ENCODE measurements at regions not wholly inside any gene's neighbourhood (a gene's known extent, or its start where the extent isn't known, plus 50 kb on each side); places are given as distances from the start of the nearest gene placed in this dataset.

GRCh38 chr7:156223935-156224832, 411.9 kb upstream of the SHH start:
- 65 to 74% (median 67%) methylated on average over 9 to 10 of the region's 10 CpGs for WGBS, 5 donors

DNA sequence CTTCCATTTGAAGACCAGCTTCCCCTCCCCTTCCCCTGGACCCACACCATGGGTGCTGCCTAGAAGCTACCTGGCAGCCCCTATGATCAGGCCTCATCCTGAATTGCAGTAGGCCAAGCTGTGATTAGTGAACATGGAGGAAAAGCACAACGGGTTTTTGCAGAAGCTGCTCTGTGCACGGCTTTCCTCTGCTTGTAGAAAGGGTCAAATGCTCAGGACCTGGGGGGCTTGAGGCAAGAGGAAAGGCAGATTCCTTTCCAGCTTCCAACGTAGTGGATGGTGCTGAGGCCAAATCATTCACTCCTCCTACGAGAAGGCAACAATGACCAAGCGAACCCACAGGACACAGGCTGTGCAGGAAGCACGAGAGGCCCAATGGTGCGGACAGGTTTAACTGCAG, 410.3 kb upstream of the SHH start:
- DNase-seq: no peak
- Histone ChIP-seq H3K9me3 (peaks cover 0 to 18% (median 8%) of the 10 kb centered on the region in 8 donors), H3K27me3 (replicated peaks in 1 of 7) (no peaks in the 10 kb centered on the region), H3K36me3 (no peaks in the 10 kb centered on the region), H3K4me3 (no peak overlapping the region), H3K27ac (no peak overlapping the region), H3K4me1 (no peaks in the 10 kb centered on the region)
- intact Hi-C loops (cut with DNase I; ENCODE audit: low total_unique reads): no loop called here
- TF ChIP-seq CTCF (IDR thresholded peaks at IDR 0.05 in 8 of 11, conservative IDR thresholded peaks at IDR 0.05 in 3 of 11) (no peak), POLR2AphosphoS5 (IDR thresholded peaks at IDR 0.05) (no peak), POLR2A (IDR thresholded peaks at IDR 0.05) (no peak)
- 66 to 77% (median 74%) methylated on average over 7 of the region's 7 CpGs for WGBS, 5 donors

More at GRCh38 chr7:156223935-156224832, 411.9 kb upstream of the SHH start:
- no peak for DNase-seq
- Histone ChIP-seq H3K27ac (no peak overlapping the region), H3K36me3 (no peaks in the 10 kb centered on the region), H3K27me3 (replicated peaks in 1 of 7) (no peaks in the 10 kb centered on the region), H3K4me1 (no peaks in the 10 kb centered on the region), H3K9me3 (peaks cover 0 to 30% (median 17%) of the 10 kb centered on the region in 8 donors), H3K4me3 (no peak overlapping the region)
- no peak for TF ChIP-seq POLR2A (IDR thresholded peaks at IDR 0.05)
- TF ChIP-seq POLR2AphosphoS5 (IDR thresholded peaks at IDR 0.05): no peak
- TF ChIP-seq CTCF (IDR thresholded peaks at IDR 0.05 in 8 of 11, conservative IDR thresholded peaks at IDR 0.05 in 3 of 11): no peak
- intact Hi-C loops (cut with DNase I; ENCODE audit: low total_unique reads): no loop called here

DNA sequence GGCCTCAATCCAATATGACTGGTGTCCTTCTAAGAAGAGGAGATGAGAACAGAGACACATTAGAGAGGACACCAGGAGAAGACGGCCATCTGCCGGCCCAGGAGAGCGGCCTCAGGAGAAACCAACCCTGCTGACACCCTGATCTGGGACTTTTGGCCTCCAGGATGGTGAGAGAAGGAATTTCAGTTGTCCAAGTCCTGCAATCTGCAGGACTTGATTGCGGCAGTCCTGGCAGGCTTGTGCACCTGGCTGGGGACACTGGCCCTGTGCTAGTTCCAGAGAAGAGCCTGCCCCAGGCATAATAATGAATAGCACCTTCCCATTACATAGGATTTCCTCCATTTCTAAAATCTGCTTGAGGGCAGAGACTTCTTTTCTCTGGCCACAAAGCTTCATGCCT, 409.9 kb upstream of the SHH start:
- 88 to 92% (median 90%) methylated on average over 4 of the region's 4 CpGs for WGBS, 5 donors
- H3K4me3 ChIP-seq: no peak overlapping the region
- no peak overlapping the region for H3K27ac ChIP-seq
- intact Hi-C loops (cut with DNase I; ENCODE audit: low total_unique reads): no loop called here
- no peak for DNase-seq
- H3K36me3 ChIP-seq: no peaks in the 10 kb centered on the region
- TF ChIP-seq POLR2A (IDR thresholded peaks at IDR 0.05) (no peak), POLR2AphosphoS5 (IDR thresholded peaks at IDR 0.05) (no peak), CTCF (IDR thresholded peaks at IDR 0.05 in 8 of 11, conservative IDR thresholded peaks at IDR 0.05 in 3 of 11) (no peak)
- H3K4me1 ChIP-seq: no peaks in the 10 kb centered on the region
- H3K9me3 ChIP-seq: peaks cover 0 to 18% (median 8%) of the 10 kb centered on the region in 8 donors
- no peaks in the 10 kb centered on the region for H3K27me3 ChIP-seq (replicated peaks in 1 of 7)

GRCh38 chr7:156220701-156221100, 408.4 kb upstream of the SHH start:
- Histone ChIP-seq H3K9me3 (peaks cover 0 to 17% (median 8%) of the 10 kb centered on the region in 8 donors), H3K4me1 (no peaks in the 10 kb centered on the region), H3K36me3 (no peaks in the 10 kb centered on the region), H3K4me3 (no peak overlapping the region), H3K27ac (no peak overlapping the region), H3K27me3 (replicated peaks in 1 of 7) (no peaks in the 10 kb centered on the region)
- DNase-seq: no peak
- WGBS, 5 donors: 84 to 89% (median 86%) methylated on average over 10 of the region's 10 CpGs
- intact Hi-C loops (cut with DNase I; ENCODE audit: low total_unique reads): no loop called here
- no peak for TF ChIP-seq CTCF (IDR thresholded peaks at IDR 0.05 in 8 of 11, conservative IDR thresholded peaks at IDR 0.05 in 3 of 11)
- no peak for TF ChIP-seq POLR2AphosphoS5 (IDR thresholded peaks at IDR 0.05)
- no peak for TF ChIP-seq POLR2A (IDR thresholded peaks at IDR 0.05)
